Stomach (tissue), 8 donors: ENCODE measurements at regions not wholly inside any gene's neighbourhood (a gene's known extent, or its start where the extent isn't known, plus 50 kb on each side); places are given as distances from the start of the nearest gene placed in this dataset.

Experiments used
- DNase-seq, 2 donors: peaks; one replicate each; pipeline versions ENCODE4 v3.0.0 to v3.0.0-alpha.2; 2013 to 2019
- H3K27ac ChIP-seq, 5 donors: fragments of 200-600 bp in 4 of 5; sonication (generic) in 4 of 5; one replicate each; pipeline ENCODE4 v1.5.1; 2013 to 2019; ENCODE audit warnings: mild to moderate bottlenecking in 1 of 5, moderate library complexity in 1 of 5
- H3K27me3 ChIP-seq, 3 donors: fragments of 200-600 bp; sonication (generic); one replicate each; pipeline ENCODE4 v1.5.1; 2017 to 2019; ENCODE audit warnings: mixed run types in 1 of 3
- H3K36me3 ChIP-seq, 4 donors: fragments of 200-600 bp; sonication (generic); 1 replicate in 3 of 4; 2 replicates in 1 of 4; pipeline ENCODE4 v1.5.1; 2016 to 2019
- H3K4me1 ChIP-seq, 4 donors: fragments of 200-600 bp; sonication (generic); one replicate each; pipeline ENCODE4 v1.5.1; 2016 to 2019
- H3K4me3 ChIP-seq, 4 donors: fragments of 200-600 bp; sonication (generic) in 3 of 4; one replicate each; pipeline ENCODE4 v1.5.1; 2016 to 2019; ENCODE audit warnings: mild to moderate bottlenecking in 1 of 4
- H3K9me3 ChIP-seq, 4 donors: fragments of 200-600 bp; sonication (generic); one replicate each; pipeline ENCODE4 v1.5.1; 2016 to 2019
- CTCF ChIP-seq, 7 experiments: fragments of 450-650 bp in 4 of 7; fragments of 200-600 bp in 3 of 7; sonication (generic) in 3 of 7; IDR thresholded peaks; one replicate each; pipeline ENCODE4 v1.5.1; 2016 to 2019; ENCODE audit warnings: antibody characterized with exemption in 7 of 7, control low read depth in 2 of 7, mild to moderate bottlenecking in 1 of 7
- EP300 ChIP-seq: sonication (generic); formaldehyde crosslinking; IDR thresholded peaks from one replicate; pipeline ENCODE4 v1.6.1; 2017; ENCODE audit warnings: antibody characterized with exemption
- POLR2A ChIP-seq, 4 donors: fragments of 450-650 bp; IDR thresholded peaks; one replicate each; pipeline ENCODE4 v1.6.1; 2016; ENCODE audit warnings: antibody characterized with exemption in 4 of 4, control low read depth in 2 of 4, mild to moderate bottlenecking in 1 of 4, moderate library complexity in 1 of 4
- POLR2AphosphoS5 ChIP-seq, 3 donors: sonication (generic); formaldehyde crosslinking; IDR thresholded peaks; one replicate each; pipeline ENCODE4 v1.6.1; 2016; ENCODE audit warnings: antibody characterized with exemption in 3 of 3
- WGBS, 5 donors: extraction: QIAGEN DNeasy Blood & Tissue Kit in 3 of 5; methylation state at CpG; one replicate each; pipeline versions ENCODE4 v1.1.5 to v1.1.7; 2013 to 2018; 5-methylcytosine and 5-hydroxymethylcytosine counted together
- intact Hi-C: fragments of 100-400 bp; cut with DNase I; formaldehyde crosslinking; loops from one replicate; pipeline ENCODE4 v1.15.1; 2023; ENCODE audit warnings: low total_unique reads
- donor health status: healthy with polysubstance abuse.
- donor health status: Bipolar disorder and iron deficiency.
- donor health status: healthy.

- DNase-seq, result no peak
- Histone ChIP-seq H3K27ac (no peak overlapping the region), H3K9me3 (no peaks in the 10 kb centered on the region), H3K4me1 (no peaks in the 10 kb centered on the region), H3K36me3 (no peaks in the 10 kb centered on the region), H3K4me3 (no peak overlapping the region), H3K27me3 (no peaks in the 10 kb centered on the region)
- 81 to 95% (median 91%) methylated on average over 4 of the region's 4 CpGs for WGBS, 5 donors
- intact Hi-C loops, result no loop called here
- TF ChIP-seq POLR2A (IDR thresholded peaks at IDR 0.05), result no peak
- TF ChIP-seq POLR2AphosphoS5 (IDR thresholded peaks at IDR 0.05), result no peak
- no peak for TF ChIP-seq CTCF (IDR thresholded peaks at IDR 0.05)
- TF ChIP-seq EP300, result no peak
Observed at GRCh38 chr14:53341324-53341723, 188.2 kb upstream of the DDHD1 start.

GRCh38 chr14:53338192-53338591 is 185.1 kb upstream of the DDHD1 start:
- Histone ChIP-seq H3K36me3 (no peaks in the 10 kb centered on the region), H3K27ac (no peak overlapping the region), H3K4me3 (no peak overlapping the region), H3K9me3 (no peaks in the 10 kb centered on the region), H3K4me1 (no peaks in the 10 kb centered on the region), H3K27me3 (no peaks in the 10 kb centered on the region)
- TF ChIP-seq POLR2A (IDR thresholded peaks at IDR 0.05), result no peak
- TF ChIP-seq EP300, result no peak
- TF ChIP-seq CTCF (IDR thresholded peaks at IDR 0.05), result no peak
- no peak for TF ChIP-seq POLR2AphosphoS5 (IDR thresholded peaks at IDR 0.05)
- 81 to 89% (median 84%) methylated on average over 5 of the region's 5 CpGs for WGBS, 5 donors
- DNase-seq, result no peak
- intact Hi-C loops, result no loop called here

- H3K4me1 ChIP-seq, result no peaks in the 10 kb centered on the region
- no peak for TF ChIP-seq POLR2AphosphoS5 (IDR thresholded peaks at IDR 0.05)
- TF ChIP-seq EP300, result no peak
- TF ChIP-seq POLR2A (IDR thresholded peaks at IDR 0.05), result no peak
- TF ChIP-seq CTCF (IDR thresholded peaks at IDR 0.05), result no peak
- no peaks in the 10 kb centered on the region for H3K9me3 ChIP-seq
- no peak overlapping the region for H3K4me3 ChIP-seq
- no peaks in the 10 kb centered on the region for H3K36me3 ChIP-seq
- intact Hi-C loops, result no loop called here
- no peaks in the 10 kb centered on the region for H3K27me3 ChIP-seq
- no peak overlapping the region for H3K27ac ChIP-seq
- no peak for DNase-seq
- 91 to 98% (median 94%) methylated on average over 3 of the region's 3 CpGs for WGBS, 5 donors
Observed at GRCh38 chr14:53336729-53337128, 183.6 kb upstream of the DDHD1 start.

DNA sequence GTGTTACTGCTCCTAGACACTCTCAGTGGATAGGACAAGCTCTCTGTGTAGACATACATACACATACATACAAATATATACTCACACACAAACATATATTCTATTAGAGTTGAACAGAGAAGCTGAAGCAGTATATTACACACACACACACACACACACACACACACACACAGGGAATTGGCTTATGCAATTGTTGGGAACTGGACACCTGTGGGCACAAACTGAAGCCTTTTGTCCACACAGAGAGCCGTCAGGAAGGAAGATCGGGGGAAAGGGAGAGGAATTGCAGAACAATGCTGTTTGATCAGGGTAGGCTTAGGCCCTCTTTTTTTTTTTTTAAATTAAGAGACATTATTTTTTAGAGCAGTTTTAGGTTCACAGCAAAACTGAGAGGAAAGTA is 180.7 kb upstream of the DDHD1 start:
- DNase-seq, result no peak
- H3K4me1 ChIP-seq, result no peaks in the 10 kb centered on the region
- TF ChIP-seq POLR2AphosphoS5 (IDR thresholded peaks at IDR 0.05) (no peak), POLR2A (IDR thresholded peaks at IDR 0.05) (no peak), EP300 (no peak), CTCF (IDR thresholded peaks at IDR 0.05) (no peak)

More for the DNA sequence above, 180.7 kb upstream of the DDHD1 start:
- Histone ChIP-seq H3K36me3 (no peaks in the 10 kb centered on the region), H3K4me3 (no peak overlapping the region), H3K27ac (no peak overlapping the region), H3K9me3 (no peaks in the 10 kb centered on the region), H3K27me3 (no peaks in the 10 kb centered on the region)
- intact Hi-C loops, result no loop called here
- WGBS, 5 donors, result 68 to 93% (median 87%) methylated on average over 2 of the region's 2 CpGs
